GM21390 (cell line): ENCODE measurements at regions not wholly inside any gene's neighbourhood (a gene's known extent, or its start where the extent isn't known, plus 50 kb on each side); places are given as distances from the start of the nearest gene placed in this dataset.

Experiments used
- ATAC-seq: cut with Tn5 transposase; IDR thresholded peaks from one replicate; pipeline ENCODE4 v1.9.1; 2021; ENCODE audit not compliant: unreplicated experiment

DNA sequence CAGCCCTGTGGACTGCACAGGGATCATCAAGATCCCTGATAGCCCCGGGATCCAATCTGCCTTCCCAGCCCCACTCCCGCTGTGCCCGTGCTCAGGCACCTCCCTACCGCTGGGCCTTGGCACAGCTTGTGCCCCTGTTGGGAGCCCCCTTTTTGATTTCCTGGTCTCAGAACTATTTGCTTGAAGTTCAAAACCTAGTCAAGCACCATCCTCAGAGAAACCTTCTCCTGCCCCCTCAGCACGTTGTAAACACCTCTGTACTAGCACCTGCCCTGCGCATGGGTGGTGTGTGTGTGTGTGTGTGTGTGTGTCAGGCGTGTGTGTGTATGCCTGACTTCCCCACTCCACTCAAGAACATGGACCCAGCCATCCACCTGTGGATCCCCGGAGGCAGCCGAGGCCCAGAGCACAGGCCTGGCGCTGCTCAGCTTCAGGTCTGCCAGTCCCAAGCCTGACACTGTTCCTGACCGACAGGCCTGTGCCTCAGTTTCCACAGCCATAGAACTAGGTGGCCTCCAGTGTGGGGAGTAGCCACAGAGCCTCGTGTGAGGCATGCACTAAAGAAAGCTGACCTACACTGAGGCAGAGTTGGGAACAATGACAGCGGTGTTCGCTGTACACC, 65.5 kb downstream of the ADRA2C start:
- no peak for ATAC-seq

DNA sequence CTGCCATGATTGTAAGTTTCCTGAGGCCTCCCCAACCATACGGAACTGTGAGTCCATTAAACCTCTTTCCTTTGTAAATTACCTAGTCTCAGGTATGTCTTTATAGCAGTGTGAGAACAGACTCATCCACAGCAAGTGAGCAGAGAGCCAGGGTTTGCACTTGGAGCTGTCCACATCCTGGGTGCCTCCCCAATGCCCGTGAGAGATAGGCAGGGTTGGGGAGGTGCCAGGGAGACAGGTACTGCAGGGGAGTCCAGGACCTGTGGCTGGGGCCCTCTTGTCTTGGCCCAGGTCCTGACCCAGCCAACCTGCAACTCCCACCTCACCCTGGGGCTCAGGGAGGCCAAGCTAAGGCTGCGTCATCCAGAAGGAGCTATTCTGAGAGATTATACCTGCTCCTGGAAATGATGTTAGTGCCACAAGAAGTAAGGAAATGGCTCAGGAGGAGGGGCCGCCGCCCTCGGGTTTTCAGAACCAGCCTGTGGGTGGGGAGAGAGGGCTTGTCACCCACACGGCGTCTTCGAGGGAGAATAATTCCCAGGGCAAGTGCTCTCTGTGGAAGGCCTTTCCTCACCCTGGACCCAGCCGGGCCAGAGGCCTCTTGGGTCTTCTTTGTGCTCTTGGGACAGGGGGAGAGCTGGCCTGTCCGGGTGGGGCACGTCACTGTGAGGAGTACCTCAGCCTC, 66.5 kb downstream of the ADRA2C start:
- no peak for ATAC-seq

DNA sequence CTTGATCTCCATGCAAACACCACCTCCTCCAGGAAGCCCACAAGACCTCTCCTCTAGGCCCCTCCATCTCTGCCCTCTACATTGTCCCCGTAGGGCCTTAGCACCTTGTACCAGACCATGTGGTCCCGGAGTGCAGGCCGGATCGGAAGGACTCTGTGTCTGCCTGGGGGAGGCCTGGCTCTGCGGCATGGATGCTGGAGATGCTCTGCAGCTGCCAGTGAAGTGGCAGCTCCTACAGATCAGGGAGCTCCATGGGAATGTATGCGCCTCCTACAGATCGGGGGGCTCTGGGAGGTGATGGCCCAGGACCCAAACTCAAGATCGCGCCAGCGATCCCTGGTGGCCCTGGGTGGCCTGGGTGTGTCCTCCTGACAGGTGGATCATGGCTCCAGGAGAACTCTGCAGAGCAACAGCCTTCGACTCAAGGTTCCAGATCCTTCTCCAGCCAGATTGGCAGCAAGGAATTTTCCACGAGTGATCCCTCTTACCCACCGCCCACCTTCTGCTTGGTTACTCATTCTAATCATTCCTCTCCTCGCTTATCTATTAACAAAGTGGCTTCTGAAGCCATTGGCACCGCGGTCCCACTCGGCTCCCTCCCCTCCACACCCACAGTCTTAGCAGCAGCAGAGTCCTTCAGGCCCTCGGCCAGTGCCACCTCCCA, 67.3 kb downstream of the ADRA2C start:
- ATAC-seq: no peak

DNA sequence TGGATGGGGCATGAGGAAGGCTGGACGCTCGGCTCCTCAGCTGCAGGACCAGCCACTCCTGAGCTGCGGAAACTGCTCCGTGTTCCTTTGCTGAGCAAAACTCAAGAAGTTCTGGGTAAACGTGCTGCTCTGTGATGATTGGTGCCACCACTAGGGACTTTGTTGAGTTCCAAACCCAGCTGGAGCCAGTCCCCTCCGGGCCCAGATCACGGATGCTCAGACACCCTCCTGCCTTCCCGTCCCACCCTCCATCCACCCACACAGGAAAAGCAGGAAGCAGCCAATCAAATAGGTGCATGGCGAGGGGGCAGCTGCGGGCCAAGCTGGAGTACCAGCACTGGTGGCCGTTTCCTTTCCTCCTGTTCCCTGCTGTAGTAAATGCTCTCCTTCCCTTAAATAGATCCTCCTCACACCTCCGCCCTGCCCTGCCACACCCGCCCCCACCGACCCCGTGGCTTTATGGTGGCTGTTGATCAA, 68.0 kb downstream of the ADRA2C start:
- no peak for ATAC-seq

DNA sequence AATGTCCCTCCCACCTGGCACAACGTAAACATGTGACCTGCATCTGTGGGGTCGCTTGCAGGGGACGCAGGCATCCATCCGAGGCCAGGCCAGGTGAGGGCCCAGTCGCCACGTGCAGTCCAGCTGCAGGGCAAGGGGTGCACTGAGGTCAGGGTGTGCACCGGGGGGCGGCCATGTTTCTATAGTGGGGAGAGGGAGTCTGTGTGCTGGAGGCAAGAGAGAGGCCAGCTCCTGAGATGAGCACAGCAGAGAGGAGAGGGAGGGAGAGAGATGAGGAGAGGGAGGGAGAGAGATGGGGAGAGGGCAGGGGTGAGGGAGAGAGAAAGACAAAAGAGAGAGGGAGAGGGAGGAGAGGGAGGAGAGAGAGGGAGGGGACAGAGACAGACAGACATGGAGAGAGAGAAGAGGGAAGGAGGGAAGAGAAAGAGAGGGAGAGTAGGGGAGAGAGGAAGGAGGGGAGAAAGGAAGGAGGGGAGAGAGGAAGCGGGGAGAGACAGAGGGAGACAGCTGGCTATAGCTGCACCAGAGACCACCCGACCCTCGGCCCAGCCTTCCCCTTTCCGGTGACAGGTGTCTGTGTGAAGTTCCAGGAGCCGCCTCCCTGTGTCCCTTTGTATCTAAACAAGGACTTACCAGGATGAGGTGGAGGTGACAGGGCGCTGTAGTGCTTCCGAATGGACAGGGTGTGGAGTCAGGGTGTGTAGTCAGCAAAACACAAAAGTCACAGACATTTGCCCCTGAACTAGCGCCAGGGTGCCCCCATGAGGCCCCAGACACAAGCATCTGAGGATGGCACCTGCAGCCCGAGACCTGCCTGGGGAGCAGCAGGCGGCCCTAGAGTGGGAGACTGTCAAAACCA, 68.7 kb downstream of the ADRA2C start:
- ATAC-seq: no peak

DNA sequence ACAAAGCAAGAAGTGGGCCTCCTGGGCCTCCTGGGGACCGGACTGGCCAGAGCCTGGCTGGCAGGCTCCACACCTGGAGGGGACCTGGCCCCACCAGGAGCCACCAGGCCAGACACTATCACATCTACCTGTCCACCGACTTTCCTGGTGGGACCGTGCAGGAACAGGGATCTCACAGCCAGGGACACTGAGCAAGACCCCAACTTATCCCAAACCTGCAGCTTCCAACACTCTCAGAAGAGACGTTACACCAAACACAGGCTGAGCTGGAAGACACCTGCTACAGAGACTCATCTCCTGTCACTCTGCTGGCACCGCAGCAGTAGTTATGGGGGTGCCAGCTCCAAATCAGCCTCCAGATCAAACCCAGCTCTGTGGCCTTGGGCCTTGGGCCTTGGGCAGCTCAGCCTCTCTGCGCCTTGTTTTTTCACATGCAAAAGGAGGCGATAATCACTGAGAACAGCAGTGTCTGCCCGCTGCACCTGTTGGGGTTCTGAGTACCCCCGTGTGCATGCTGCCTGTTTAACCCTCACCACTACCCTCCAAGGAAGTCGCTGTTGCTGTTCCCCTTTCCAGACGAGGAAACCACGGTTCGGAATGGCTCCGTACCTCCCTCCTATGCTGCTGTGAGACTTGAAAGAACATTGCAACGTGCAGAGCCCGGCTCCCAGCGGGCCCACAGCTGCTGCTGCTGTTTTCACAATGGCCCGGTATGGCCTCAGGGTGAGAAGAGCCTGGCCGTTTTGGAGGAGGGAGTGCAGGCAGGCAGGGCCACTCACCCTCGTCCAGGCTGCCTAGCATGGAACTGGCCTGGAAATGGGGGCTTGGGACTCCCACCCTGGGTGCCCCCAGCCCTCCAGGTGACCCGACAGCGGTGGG, 69.6 kb downstream of the ADRA2C start:
- no peak for ATAC-seq

DNA sequence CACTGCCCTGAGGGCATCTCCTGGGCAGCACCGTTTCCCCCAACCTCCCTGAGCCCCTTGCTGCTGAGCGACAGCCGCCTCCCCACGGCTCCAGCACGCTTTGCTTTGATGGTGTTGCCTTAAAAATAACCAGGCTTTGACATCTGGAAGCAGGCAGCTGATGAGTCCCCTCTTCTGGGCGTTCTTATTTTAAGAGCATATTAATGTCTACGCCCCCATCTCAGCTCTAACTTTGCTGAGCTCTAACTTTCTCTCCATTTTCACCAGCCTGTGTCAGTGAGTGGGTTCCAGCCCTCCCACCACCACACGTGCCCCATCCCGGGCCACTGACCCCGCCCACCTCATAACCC, 70.2 kb downstream of the ADRA2C start:
- no peak for ATAC-seq

DNA sequence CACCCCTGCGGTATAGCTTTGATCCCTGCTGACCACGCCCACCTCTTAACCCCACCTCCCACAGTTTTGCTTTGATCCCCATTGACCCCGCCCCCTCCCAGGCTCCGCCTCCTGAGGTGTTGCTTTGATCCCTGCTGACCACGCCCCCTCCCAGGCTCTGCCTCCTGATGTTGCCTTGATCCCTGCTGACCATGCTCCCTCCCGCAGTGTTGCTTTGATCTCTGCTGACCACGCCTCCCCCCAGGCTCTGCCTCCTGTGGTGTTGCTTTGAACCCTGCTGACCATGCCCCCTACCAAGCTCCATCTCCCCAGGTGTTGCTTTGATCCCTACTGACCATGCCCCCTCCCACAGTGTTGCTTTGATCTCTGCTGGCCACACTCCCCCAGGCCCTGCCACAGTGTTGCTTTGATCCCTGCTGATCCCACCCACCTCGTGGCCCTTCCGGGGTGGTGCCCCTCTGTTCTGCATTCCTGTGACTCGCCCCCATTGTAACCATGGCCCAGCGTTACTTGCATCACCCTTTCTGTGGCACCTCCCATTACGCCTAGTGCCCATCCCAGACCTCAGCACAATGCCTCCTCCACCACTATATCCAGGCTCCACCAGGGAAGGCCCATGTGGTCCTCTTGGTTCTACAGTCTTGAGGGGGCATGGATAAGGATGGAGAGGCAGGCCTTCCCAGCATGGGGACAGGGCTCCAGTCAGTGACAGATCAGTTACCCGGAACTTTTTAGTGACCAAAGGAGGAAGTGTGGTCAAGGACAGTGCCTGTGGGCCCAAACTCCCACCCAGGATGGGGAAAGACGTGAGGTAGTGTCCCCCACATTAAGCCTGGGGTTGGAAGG, 70.8 kb downstream of the ADRA2C start:
- no peak for ATAC-seq

DNA sequence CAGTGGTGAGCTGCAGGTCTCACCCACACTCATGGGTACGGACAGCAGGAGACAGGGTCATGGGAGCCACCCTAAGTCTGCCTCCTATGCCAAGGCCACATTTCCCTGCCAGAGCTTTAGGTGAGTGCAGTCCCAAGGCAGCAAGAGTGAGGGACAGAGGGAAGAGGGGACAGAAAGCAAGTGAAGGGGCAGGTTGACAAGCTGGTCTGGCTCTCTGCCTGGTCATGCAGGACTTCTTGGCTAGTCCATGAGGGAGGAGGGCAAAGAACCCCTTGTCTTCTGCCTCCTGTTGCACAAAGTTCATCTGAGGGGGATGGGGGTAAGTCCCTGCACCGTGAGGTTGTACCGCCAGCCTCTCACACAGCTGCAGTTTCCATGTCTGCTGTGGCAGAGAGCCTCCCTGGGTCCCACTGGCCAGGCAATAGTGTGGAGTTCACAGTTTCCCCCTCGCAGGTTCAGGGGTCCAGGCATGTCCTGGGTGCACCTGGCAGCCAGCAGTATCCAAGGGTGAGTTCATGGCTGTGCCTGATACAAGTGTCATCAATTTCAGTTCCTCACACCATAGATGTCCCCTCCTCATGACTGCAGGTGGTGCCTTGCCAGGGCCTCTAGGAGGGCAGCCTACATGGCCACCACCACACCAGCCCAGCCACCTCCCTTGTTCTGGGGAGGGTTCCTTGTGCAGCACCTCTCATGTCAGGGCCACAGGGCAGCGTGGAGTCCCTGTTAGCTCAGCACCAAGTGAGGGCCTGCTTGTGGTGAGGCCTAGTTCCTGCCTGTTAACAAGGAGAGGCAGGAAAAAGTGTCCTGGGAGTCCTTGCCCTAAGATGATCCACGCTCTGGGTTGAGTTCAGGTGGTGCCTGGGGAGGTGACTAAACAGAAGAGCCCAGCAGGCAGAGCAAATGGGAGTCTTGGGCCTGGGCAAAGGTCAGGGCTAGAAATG, 72.5 kb downstream of the ADRA2C start:
- no peak for ATAC-seq

DNA sequence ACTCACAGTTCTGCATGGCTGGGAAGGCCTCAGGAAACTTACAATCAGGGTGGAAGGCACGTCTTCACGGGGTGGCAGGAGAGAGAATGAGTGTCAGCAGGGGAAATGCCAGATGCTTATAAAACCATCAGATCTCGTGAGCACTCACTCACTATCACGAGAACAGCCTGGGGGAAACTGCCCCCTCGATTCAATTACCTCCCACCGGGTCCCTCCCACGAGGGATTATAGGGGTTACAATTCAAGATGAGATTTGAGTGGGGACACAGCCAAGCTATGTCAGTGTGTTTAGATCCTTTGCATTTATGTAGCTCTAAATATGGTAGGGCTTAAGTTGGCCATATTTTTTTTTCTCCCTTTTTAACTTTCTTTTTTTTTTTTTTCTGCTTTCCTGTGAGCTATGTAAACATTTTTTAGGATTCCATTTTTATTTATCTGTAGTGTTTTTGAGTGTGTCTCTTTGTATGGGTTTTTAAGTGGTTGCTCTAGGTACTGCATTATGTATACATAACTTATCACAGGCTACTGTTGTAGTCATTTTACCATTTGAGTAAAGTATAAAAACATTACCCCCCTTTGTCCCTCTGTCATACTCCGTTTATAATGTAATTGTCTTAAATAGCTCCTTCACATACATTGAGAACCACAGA, 79.0 kb downstream of the ADRA2C start:
- no peak for ATAC-seq

DNA sequence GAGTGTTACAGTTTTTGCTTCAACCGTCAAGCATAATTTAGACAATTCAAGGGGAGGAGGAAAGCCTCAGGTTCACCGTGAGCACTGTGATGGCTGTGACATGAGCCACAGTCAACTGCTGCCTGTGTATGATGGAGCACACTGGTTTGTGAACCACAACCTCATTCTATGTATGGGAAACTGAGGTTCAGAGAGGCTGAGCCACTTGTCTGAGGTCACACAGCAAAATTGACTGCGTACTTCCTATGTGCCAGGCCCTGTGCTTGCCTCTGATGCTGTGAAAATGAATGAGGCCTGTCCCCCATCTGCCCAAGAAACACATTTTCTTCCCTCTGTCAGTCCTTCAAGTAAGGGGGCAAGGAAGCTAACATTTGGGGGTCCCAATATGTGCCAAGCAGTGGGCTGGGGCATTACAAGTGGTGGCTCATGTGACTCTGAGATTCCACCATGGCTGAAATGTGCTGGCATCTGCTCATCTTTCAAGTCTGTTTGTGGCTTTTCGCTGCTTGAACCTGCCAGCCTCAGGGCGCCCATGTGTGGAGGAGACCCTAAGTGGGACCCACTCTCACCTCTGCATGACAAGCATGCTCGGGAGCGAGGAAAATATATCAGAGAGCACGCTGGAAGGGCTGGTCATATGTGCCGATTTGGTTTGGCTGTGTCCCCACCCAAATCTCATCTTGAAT, 79.7 kb downstream of the ADRA2C start:
- ATAC-seq: no peak

DNA sequence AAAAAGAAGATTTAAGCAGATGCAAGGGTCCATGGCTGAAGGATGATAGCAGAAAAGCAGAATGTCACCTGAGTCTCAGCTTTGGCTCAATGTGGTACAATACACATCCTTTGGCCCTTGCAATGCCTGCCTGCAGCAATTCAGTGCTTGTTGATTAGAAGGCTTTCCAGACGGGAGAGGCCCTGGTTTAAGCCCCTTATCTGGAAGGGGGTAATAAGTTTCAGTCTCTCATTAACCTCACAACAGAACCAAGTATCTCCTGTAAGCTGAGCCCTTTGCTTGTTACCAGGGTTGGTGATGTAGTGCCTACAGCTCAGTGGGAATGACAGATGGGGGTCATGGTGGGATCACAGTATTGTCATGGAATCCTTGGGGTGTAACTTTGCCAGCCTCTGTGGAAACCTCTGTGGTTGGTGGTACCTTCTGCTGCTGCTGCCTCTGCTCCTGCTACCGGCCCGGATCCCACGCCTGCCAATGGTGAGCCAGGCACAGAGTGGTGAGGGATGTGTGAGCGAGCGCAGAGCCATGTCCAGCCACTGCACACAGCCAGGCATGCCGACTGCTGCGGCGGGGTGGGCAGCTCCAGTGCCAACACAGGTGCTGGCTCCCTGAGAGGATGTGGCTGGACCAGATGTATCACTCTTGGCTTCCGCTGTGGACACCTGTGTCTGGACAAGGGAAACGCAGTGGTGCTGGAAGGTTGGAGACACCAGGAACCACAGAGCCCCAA, 81.2 kb downstream of the ADRA2C start:
- ATAC-seq: no peak

DNA sequence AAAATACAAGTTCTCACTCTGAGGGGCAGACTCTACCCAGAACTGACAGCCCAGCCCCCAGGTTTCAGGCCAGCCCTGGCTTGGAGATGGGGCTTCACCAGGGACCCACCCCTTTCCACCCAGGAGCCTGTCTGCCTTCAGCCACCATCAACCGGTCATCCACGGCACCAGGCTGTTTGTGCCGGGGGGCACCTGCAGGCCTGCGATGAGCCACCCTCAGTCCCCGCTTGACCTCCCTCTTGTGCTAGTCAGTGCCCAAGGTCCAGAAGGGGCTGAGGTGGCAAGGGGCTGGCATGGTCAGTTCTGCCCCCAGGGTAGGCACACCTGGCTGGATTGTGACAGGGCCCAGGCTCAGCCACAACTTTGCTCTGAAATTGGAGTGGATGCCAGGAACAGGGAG, 82.1 kb downstream of the ADRA2C start:
- ATAC-seq: no peak

DNA sequence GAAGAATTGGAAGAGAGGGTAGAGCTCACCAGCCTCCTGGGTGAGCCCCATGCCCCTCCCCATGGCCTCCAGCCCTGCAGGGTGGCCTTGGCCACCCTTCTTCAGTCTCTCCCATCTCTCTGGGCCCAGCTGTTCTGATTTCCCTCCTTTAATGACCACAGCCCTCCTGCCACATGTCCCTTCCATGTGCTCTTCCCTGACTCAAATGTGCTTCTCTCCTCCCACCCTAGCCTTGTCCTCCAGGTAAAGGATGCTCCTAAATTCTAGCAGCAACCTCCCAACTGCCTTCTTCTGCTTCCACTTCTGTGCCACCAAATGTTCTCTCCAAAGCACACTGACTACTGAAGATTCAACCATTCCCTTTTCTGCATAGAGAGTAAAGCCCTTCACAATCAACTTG, 83.0 kb downstream of the ADRA2C start:
- ATAC-seq: no peak

DNA sequence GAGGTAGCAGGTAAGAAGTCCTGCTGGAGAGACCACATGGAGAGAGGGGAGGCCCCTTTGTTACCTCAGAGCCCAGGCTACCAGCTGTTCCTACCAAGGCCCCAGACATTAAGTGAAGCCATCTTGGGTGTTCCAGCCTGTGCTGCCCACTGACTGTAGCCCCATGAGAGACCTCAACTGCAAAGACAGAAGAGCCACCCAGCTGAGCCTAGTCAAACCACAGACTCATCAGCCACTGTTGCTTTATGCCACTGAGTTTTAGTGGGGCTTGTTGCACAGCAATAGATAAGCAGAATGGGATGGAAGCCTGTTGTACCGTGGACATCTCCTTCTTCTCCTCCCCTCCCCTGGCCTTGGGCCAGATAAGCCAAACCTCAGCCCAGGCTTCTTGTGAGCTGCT, 83.9 kb downstream of the ADRA2C start:
- no peak for ATAC-seq

DNA sequence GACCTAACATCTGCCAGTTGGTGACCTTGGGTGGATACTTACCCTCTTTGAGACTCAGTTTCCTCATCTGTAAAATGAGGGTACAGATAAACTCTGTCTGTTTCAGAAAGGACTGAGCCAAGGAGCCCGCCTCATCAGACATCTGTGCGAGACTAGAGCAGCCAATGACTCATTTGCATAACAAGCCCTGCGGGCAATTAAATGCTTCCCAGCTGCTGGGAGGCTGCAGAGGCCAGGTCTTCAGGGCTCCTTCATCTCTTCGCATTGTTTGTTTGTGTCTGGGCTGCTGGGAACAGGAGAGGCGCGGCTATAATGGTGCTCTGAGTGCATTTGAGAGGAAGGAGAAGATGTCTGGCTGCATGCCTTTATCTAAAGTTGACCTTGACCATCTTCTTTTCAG, 85.0 kb downstream of the ADRA2C start:
- no peak for ATAC-seq

DNA sequence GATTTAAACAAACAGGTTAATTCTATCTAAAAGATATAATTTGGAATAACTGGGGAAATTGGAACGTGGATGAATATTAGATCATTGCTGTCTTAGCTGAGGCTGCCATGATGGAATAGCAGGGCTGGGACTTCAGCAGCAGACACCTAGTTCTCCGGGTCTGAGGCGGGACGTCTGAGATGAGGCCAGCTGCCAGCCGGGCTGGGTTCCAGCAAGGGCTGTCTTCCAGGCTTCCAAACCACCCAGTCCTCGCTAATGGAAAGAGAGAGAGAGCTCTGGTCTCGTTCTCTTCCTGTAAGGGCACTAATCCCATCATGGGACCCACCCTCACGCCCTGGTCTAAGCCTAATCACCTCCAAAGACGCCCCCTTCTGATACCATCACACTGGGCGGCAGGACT, 85.7 kb downstream of the ADRA2C start:
- ATAC-seq: no peak
